Mucosa of descending colon (tissue), 3 donors: ENCODE measurements at regions not wholly inside any gene's neighbourhood (a gene's known extent, or its start where the extent isn't known, plus 50 kb on each side); places are given as distances from the start of the nearest gene placed in this dataset.

ENCODE experiments used
- ATAC-seq: fragments of 200-7000 bp; cut with Tn5 transposase; one replicate; pipeline ENCODE4 v1.9.1; 2020; ENCODE audit warnings: mild to moderate bottlenecking, moderate library complexity
- DNase-seq, 3 donors: peaks; one replicate each; pipeline ENCODE4 v3.0.0-alpha.2; 2020
- H3K36me3 ChIP-seq: fragments of 200-600 bp; one replicate; pipeline ENCODE4 v1.8.0; 2021; ENCODE audit warnings: low read depth, mild to moderate bottlenecking
- H3K4me1 ChIP-seq: fragments of 200-600 bp; one replicate; pipeline ENCODE4 v1.8.0; 2021; ENCODE audit warnings: low read depth, mild to moderate bottlenecking
- H3K4me3 ChIP-seq: fragments of 200-600 bp; one replicate; pipeline ENCODE4 v1.8.0; 2021; ENCODE audit warnings: mild to moderate bottlenecking
- H3K9me3 ChIP-seq: fragments of 200-600 bp; one replicate; pipeline ENCODE4 v1.8.0; 2021; ENCODE audit warnings: mild to moderate bottlenecking
- CTCF ChIP-seq: fragments of 200-600 bp; IDR thresholded peaks from one replicate; pipeline ENCODE4 v1.8.0; 2022; ENCODE audit warnings: antibody characterized with exemption, mild to moderate bottlenecking
- intact Hi-C, 2 donors: fragments of 100-400 bp; cut with DNase I in 1 of 2; cut with micrococcal nuclease in 1 of 2; formaldehyde crosslinking; loops; one replicate each; pipeline versions ENCODE4 v1.11.0 to v1.11.1; 2022; cut with DNase I, micrococcal nuclease
- donor health status: DM: no; HTN: no; CAD: no; lungs with moderate emphysema.
- donor health status: DM: no; HTN: no; CAD: no.
- donor health status: DM: no; HTN: yes; CAD: no.

- peak; percentile 26 for TF ChIP-seq CTCF
- intact Hi-C loops: no loop called here
- ATAC-seq: peak; percentile 84
Measured at GRCh38 chr12:131454418-131455217, 256.3 kb upstream of the SFSWAP start.

GRCh38 chr12:131455218-131455506 lies 255.7 kb upstream of the SFSWAP start:
- intact Hi-C loops: no loop called here
- no peak for TF ChIP-seq CTCF
- DNase-seq: no peak
- Histone ChIP-seq H3K36me3 (no peaks in the 10 kb centered on the region), H3K4me3 (no peak overlapping the region), H3K4me1 (no peaks in the 10 kb centered on the region), H3K9me3 (no peaks in the 10 kb centered on the region)
- ATAC-seq: no peak

More at GRCh38 chr12:131454418-131455217, 256.3 kb upstream of the SFSWAP start:
- Histone ChIP-seq H3K4me1 (no peaks in the 10 kb centered on the region), H3K4me3 (no peak overlapping the region), H3K9me3 (no peaks in the 10 kb centered on the region), H3K36me3 (no peaks in the 10 kb centered on the region)
- DNase-seq: peak in 2 of 3 donors; percentile 34 to 48

- TF ChIP-seq CTCF: no peak
- Histone ChIP-seq H3K9me3 (no peaks in the 10 kb centered on the region), H3K36me3 (no peaks in the 10 kb centered on the region), H3K4me1 (no peaks in the 10 kb centered on the region), H3K4me3 (no peak overlapping the region)
- DNase-seq (no peak), ATAC-seq (no peak)
- intact Hi-C loops: no loop called here
Measured at GRCh38 chr12:131455581-131456110, 255.2 kb upstream of the SFSWAP start.

GRCh38 chr12:131456301-131457027 lies 254.4 kb upstream of the SFSWAP start:
- no peaks in the 10 kb centered on the region for H3K36me3 ChIP-seq
- no peak overlapping the region for H3K4me3 ChIP-seq
- H3K9me3 ChIP-seq: no peaks in the 10 kb centered on the region
- DNase-seq: no peak
- TF ChIP-seq CTCF: no peak
- intact Hi-C loops: no loop called here
- H3K4me1 ChIP-seq: no peaks in the 10 kb centered on the region
- no peak for ATAC-seq

GRCh38 chr12:131457028-131457310 lies 253.9 kb upstream of the SFSWAP start:
- intact Hi-C loops: no loop called here
- H3K9me3 ChIP-seq: no peaks in the 10 kb centered on the region
- DNase-seq (no peak), ATAC-seq (no peak)
- no peak for TF ChIP-seq CTCF
- no peak overlapping the region for H3K4me3 ChIP-seq
- no peaks in the 10 kb centered on the region for H3K36me3 ChIP-seq
- H3K4me1 ChIP-seq: no peaks in the 10 kb centered on the region
